ENCODE measurements at regions not wholly inside any gene's neighbourhood (a gene's known extent, or its start where the extent isn't known, plus 50 kb on each side); places are given as distances from the start of the nearest gene placed in this dataset.

- BruUV-seq (replicated peaks) = no TSS peak
- ChIA-PET POLR2A (no interaction called here), CTCF (no interaction called here)
- in situ Hi-C loops (cut with HindIII; ENCODE audit: low pct_unique_long_range_greater_than_20kb, low sequenced_read_pairs) = no loop called here
- intact Hi-C loops (cut with micrococcal nuclease; ENCODE audit: unreplicated experiment) = no loop called here
- TF ChIP-seq SIN3A (IDR thresholded peaks at IDR 0.05; ENCODE audit: borderline replicate concordance, insufficient read depth, low read depth, low read length) (no peak), TCF7L2 (IDR thresholded peaks at IDR 0.05; ENCODE audit: low read depth, low read length) (no peak), POLR2AphosphoS5 (IDR thresholded peaks at IDR 0.05; ENCODE audit: low read depth, low read length) (no peak), CTCF (IDR thresholded peaks at IDR 0.05) (no peak)
- TF ChIP-seq, protein P1, sequence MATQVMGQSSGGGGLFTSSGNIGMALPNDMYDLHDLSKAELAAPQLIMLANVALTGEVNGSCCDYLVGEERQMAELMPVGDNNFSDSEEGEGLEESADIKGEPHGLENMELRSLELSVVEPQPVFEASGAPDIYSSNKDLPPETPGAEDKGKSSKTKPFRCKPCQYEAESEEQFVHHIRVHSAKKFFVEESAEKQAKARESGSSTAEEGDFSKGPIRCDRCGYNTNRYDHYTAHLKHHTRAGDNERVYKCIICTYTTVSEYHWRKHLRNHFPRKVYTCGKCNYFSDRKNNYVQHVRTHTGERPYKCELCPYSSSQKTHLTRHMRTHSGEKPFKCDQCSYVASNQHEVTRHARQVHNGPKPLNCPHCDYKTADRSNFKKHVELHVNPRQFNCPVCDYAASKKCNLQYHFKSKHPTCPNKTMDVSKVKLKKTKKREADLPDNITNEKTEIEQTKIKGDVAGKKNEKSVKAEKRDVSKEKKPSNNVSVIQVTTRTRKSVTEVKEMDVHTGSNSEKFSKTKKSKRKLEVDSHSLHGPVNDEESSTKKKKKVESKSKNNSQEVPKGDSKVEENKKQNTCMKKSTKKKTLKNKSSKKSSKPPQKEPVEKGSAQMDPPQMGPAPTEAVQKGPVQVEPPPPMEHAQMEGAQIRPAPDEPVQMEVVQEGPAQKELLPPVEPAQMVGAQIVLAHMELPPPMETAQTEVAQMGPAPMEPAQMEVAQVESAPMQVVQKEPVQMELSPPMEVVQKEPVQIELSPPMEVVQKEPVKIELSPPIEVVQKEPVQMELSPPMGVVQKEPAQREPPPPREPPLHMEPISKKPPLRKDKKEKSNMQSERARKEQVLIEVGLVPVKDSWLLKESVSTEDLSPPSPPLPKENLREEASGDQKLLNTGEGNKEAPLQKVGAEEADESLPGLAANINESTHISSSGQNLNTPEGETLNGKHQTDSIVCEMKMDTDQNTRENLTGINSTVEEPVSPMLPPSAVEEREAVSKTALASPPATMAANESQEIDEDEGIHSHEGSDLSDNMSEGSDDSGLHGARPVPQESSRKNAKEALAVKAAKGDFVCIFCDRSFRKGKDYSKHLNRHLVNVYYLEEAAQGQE (IDR thresholded peaks at IDR 0.05; ENCODE audit: insufficient read depth in 1 of 2, low read depth in 2 of 2, low read length in 1 of 2) = no peak
- ATAC-seq (no peak), DNase-seq (ENCODE audit: low read depth, low spot score) (no peak)
- H3K4me1 ChIP-seq (ENCODE audit: control insufficient read depth, insufficient read depth, low read length) = no peaks in the 10 kb centered on the region
- H3K27ac ChIP-seq (ENCODE audit: low read length) = no peak overlapping the region
- H3K27me3 ChIP-seq (ENCODE audit: control insufficient read depth, insufficient read depth, low read length) = no peaks in the 10 kb centered on the region; the same call in 1 of the 2 replicates
- no peaks in the 10 kb centered on the region for H3K9me3 ChIP-seq (ENCODE audit: control insufficient read depth, insufficient read depth, low read depth, low read length)
- no peak overlapping the region for H3K4me3 ChIP-seq (ENCODE audit: low read depth in 2 of 2, low read length in 2 of 2)
- H3K36me3 ChIP-seq (ENCODE audit: control insufficient read depth, insufficient read depth, low read length) = no peaks in the 10 kb centered on the region
Observed at GRCh38 chr9:135267191-135267809, 179.8 kb downstream of the OLFM1 start.

DNA sequence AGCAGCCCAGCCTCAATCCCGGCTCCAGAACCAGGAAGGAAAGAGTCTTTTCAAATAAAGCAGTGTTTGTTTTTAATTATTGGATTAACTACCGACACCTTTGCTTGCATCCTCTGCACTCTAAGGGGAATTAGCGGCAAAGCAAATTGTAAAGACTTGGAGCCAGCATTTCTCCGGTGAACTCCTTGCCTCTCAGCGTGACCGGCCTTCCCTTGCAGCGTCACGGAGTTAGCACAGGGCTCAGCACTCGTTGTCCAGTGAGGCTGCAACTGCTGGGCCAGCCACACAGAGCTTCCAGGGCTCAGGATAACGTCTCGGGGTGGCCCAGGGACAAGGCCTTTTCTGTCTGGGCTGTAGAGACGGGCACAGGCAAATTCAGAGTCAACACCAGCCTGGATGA is 180.6 kb downstream of the OLFM1 start:
- Histone ChIP-seq H3K36me3 (ENCODE audit: control insufficient read depth, insufficient read depth, low read length) (no peaks in the 10 kb centered on the region), H3K27ac (ENCODE audit: low read length) (no peak overlapping the region), H3K9me3 (ENCODE audit: control insufficient read depth, insufficient read depth, low read depth, low read length) (no peaks in the 10 kb centered on the region), H3K27me3 (ENCODE audit: control insufficient read depth, insufficient read depth, low read length) (no peaks in the 10 kb centered on the region; the same call in 1 of the 2 replicates), H3K4me1 (ENCODE audit: control insufficient read depth, insufficient read depth, low read length) (no peaks in the 10 kb centered on the region), H3K4me3 (ENCODE audit: low read depth in 2 of 2, low read length in 2 of 2) (no peak overlapping the region)
- ChIA-PET CTCF (no interaction called here), POLR2A (no interaction called here)
- intact Hi-C loops (cut with micrococcal nuclease; ENCODE audit: unreplicated experiment) (no loop called here), in situ Hi-C loops (cut with HindIII; ENCODE audit: low pct_unique_long_range_greater_than_20kb, low sequenced_read_pairs) (no loop called here)
- DNase-seq (ENCODE audit: low read depth, low spot score) = no peak
- no TSS peak for BruUV-seq (replicated peaks)
- TF ChIP-seq POLR2AphosphoS5 (IDR thresholded peaks at IDR 0.05; ENCODE audit: low read depth, low read length) (no peak), TCF7L2 (IDR thresholded peaks at IDR 0.05; ENCODE audit: low read depth, low read length) (no peak), SIN3A (IDR thresholded peaks at IDR 0.05; ENCODE audit: borderline replicate concordance, insufficient read depth, low read depth, low read length) (no peak), CTCF (IDR thresholded peaks at IDR 0.05) (no peak)
- TF ChIP-seq, protein P1 (IDR thresholded peaks at IDR 0.05; ENCODE audit: insufficient read depth in 1 of 2, low read depth in 2 of 2, low read length in 1 of 2) = no peak
- no peak for ATAC-seq
